ENCODE measurements at regions not wholly inside any gene's neighbourhood (a gene's known extent, or its start where the extent isn't known, plus 50 kb on each side); places are given as distances from the start of the nearest gene placed in this dataset.

- no peak for DNase-seq (ENCODE audit: low read depth, low spot score)
- CTCF ChIA-PET: no interaction called here
- H3K4me3 ChIP-seq (ENCODE audit: low read depth, low read length): no peak overlapping the region
- TF ChIP-seq CTCF (IDR thresholded peaks at IDR 0.05; ENCODE audit: insufficient read depth, low read length, missing control alignments): no peak
- POLR2A ChIA-PET: no interaction called here
Measured at GRCh38 chr14:94974893-94975292, 182.4 kb downstream of the DICER1 start.

GRCh38 chr14:94974422-94974821 lies 182.9 kb downstream of the DICER1 start:
- DNase-seq (ENCODE audit: low read depth, low spot score): no peak
- no peak overlapping the region for H3K4me3 ChIP-seq (ENCODE audit: low read depth, low read length)
- POLR2A ChIA-PET: no interaction called here
- TF ChIP-seq CTCF (IDR thresholded peaks at IDR 0.05; ENCODE audit: insufficient read depth, low read length, missing control alignments): no peak
- CTCF ChIA-PET: no interaction called here

- no peak for TF ChIP-seq CTCF (IDR thresholded peaks at IDR 0.05; ENCODE audit: insufficient read depth, low read length, missing control alignments)
- no peak for DNase-seq (ENCODE audit: low read depth, low spot score)
- no peak overlapping the region for H3K4me3 ChIP-seq (ENCODE audit: low read depth, low read length)
- POLR2A ChIA-PET: no interaction called here
- CTCF ChIA-PET: no interaction called here
Measured at GRCh38 chr14:94971750-94972149, 185.6 kb downstream of the DICER1 start.

- ChIA-PET POLR2A (no interaction called here), CTCF (no interaction called here)
- no peak for TF ChIP-seq CTCF (IDR thresholded peaks at IDR 0.05; ENCODE audit: insufficient read depth, low read length, missing control alignments)
- DNase-seq (ENCODE audit: low read depth, low spot score): no peak
- H3K4me3 ChIP-seq (ENCODE audit: low read depth, low read length): no peak overlapping the region
Measured at GRCh38 chr14:94970941-94971730, 186.2 kb downstream of the DICER1 start.

- no peak for DNase-seq (ENCODE audit: low read depth, low spot score)
- POLR2A ChIA-PET: no interaction called here
- no peak overlapping the region for H3K4me3 ChIP-seq (ENCODE audit: low read depth, low read length)
- no peak for TF ChIP-seq CTCF (IDR thresholded peaks at IDR 0.05; ENCODE audit: insufficient read depth, low read length, missing control alignments)
- CTCF ChIA-PET: no interaction called here
Measured at GRCh38 chr14:94969766-94970165, 187.6 kb downstream of the DICER1 start.

GRCh38 chr14:94966868-94967267 lies 190.5 kb downstream of the DICER1 start:
- DNase-seq (ENCODE audit: low read depth, low spot score): no peak
- ChIA-PET CTCF (no interaction called here), POLR2A (no interaction called here)

More at GRCh38 chr14:94966868-94967267, 190.5 kb downstream of the DICER1 start:
- H3K4me3 ChIP-seq (ENCODE audit: low read depth, low read length): no peak overlapping the region
- no peak for TF ChIP-seq CTCF (IDR thresholded peaks at IDR 0.05; ENCODE audit: insufficient read depth, low read length, missing control alignments)
